ENCODE measurements at regions not wholly inside any gene's neighbourhood (a gene's known extent, or its start where the extent isn't known, plus 50 kb on each side); places are given as distances from the start of the nearest gene placed in this dataset.

GRCh38 chr4:12679217-12679616 lies 804.9 kb downstream of the RAB28 start:
- Histone ChIP-seq H3K79me2 (ENCODE audit: insufficient read depth, low read length) (no peaks in the 10 kb centered on the region), H3K4me2 (replicated peaks; ENCODE audit: extremely low read depth, low read length, poor library complexity, severe bottlenecking) (no peak overlapping the region), H3K27ac (ENCODE audit: low read depth in 1 of 2, low read length in 2 of 2) (no peak overlapping the region), H3K9ac (ENCODE audit: insufficient read depth, low read length, poor library complexity, severe bottlenecking) (no peak overlapping the region), H2AFZ (ENCODE audit: insufficient read depth, low read depth, low read length, poor library complexity, severe bottlenecking) (no peak overlapping the region), H3K36me3 (replicated peaks in 1 of 2; ENCODE audit: control insufficient read depth in 1 of 2, insufficient read depth in 2 of 2, low read length in 2 of 2) (no peaks in the 10 kb centered on the region), H3K4me1 (ENCODE audit: control insufficient read depth in 1 of 2, insufficient read depth in 2 of 2, low read length in 2 of 2) (no peaks in the 10 kb centered on the region), H3K4me3 (replicated peaks in 1 of 3; ENCODE audit: low read depth in 2 of 3, low read length in 3 of 3) (no peak overlapping the region), H3K9me3 (replicated peaks in 1 of 2; ENCODE audit: control insufficient read depth in 1 of 2, insufficient read depth in 1 of 2, low read length in 2 of 2) (peaks cover 0 to 7% of the 10 kb centered on the region in 2 donors), H4K20me1 (ENCODE audit: insufficient read depth, low read length) (no peaks in the 10 kb centered on the region), H3K27me3 (ENCODE audit: control insufficient read depth in 2 of 2, insufficient read depth in 2 of 2, low read length in 2 of 2) (no peaks in the 10 kb centered on the region)
- Mint-ChIP-seq H3K9me3 (peaks cover 2 to 7% (median 5%) of the 10 kb centered on the region in 7 donors), H3K4me1 (no peaks in the 10 kb centered on the region), H3K27ac (no peak overlapping the region), H3K4me3 (no peak overlapping the region), H3K36me3 (no peaks in the 10 kb centered on the region), H3K27me3 (ENCODE audit: low read depth in 3 of 3) (peaks cover 0 to 3% (median 0%) of the 10 kb centered on the region in 3 donors)
- DNase-seq, result no peak
- WGBS (ENCODE audit: insufficient coverage), result no CpG with 5 or more reads among the region's 2 CpGs
- TF ChIP-seq, protein P1, sequence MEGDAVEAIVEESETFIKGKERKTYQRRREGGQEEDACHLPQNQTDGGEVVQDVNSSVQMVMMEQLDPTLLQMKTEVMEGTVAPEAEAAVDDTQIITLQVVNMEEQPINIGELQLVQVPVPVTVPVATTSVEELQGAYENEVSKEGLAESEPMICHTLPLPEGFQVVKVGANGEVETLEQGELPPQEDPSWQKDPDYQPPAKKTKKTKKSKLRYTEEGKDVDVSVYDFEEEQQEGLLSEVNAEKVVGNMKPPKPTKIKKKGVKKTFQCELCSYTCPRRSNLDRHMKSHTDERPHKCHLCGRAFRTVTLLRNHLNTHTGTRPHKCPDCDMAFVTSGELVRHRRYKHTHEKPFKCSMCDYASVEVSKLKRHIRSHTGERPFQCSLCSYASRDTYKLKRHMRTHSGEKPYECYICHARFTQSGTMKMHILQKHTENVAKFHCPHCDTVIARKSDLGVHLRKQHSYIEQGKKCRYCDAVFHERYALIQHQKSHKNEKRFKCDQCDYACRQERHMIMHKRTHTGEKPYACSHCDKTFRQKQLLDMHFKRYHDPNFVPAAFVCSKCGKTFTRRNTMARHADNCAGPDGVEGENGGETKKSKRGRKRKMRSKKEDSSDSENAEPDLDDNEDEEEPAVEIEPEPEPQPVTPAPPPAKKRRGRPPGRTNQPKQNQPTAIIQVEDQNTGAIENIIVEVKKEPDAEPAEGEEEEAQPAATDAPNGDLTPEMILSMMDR (IDR thresholded peaks at IDR 0.05), result no peak
- intact Hi-C loops (cut with micrococcal nuclease), result no loop called here

GRCh38 chr4:12674184-12674583 lies 810.0 kb downstream of the RAB28 start:
- Histone ChIP-seq H3K36me3 (replicated peaks in 1 of 2; ENCODE audit: control insufficient read depth in 1 of 2, insufficient read depth in 2 of 2, low read length in 2 of 2) (no peaks in the 10 kb centered on the region), H3K4me3 (replicated peaks in 1 of 3; ENCODE audit: low read depth in 2 of 3, low read length in 3 of 3) (no peak overlapping the region), H3K79me2 (ENCODE audit: insufficient read depth, low read length) (no peaks in the 10 kb centered on the region), H2AFZ (ENCODE audit: insufficient read depth, low read depth, low read length, poor library complexity, severe bottlenecking) (no peak overlapping the region), H3K27ac (ENCODE audit: low read depth in 1 of 2, low read length in 2 of 2) (no peak overlapping the region), H3K9me3 (replicated peaks in 1 of 2; ENCODE audit: control insufficient read depth in 1 of 2, insufficient read depth in 1 of 2, low read length in 2 of 2) (peaks cover 0 to 9% of the 10 kb centered on the region in 2 donors), H3K9ac (ENCODE audit: insufficient read depth, low read length, poor library complexity, severe bottlenecking) (no peak overlapping the region), H3K27me3 (ENCODE audit: control insufficient read depth in 2 of 2, insufficient read depth in 2 of 2, low read length in 2 of 2) (no peaks in the 10 kb centered on the region), H3K4me2 (replicated peaks; ENCODE audit: extremely low read depth, low read length, poor library complexity, severe bottlenecking) (no peak overlapping the region), H4K20me1 (ENCODE audit: insufficient read depth, low read length) (no peaks in the 10 kb centered on the region), H3K4me1 (ENCODE audit: control insufficient read depth in 1 of 2, insufficient read depth in 2 of 2, low read length in 2 of 2) (no peaks in the 10 kb centered on the region)
- H3K27ac Mint-ChIP-seq, result no peak overlapping the region
- no peaks in the 10 kb centered on the region for H3K4me1 Mint-ChIP-seq
- TF ChIP-seq, protein P1 (IDR thresholded peaks at IDR 0.05), result no peak
- DNase-seq, result no peak
- intact Hi-C loops (cut with micrococcal nuclease), result no loop called here
- peaks cover 0 to 3% (median 0%) of the 10 kb centered on the region in 3 donors for H3K27me3 Mint-ChIP-seq (ENCODE audit: low read depth in 3 of 3)
- no peak overlapping the region for H3K4me3 Mint-ChIP-seq
- H3K9me3 Mint-ChIP-seq, result peaks cover 3 to 11% (median 8%) of the 10 kb centered on the region in 7 donors
- no peaks in the 10 kb centered on the region for H3K36me3 Mint-ChIP-seq
